BE2C (cell line): ENCODE measurements at regions not wholly inside any gene's neighbourhood (a gene's known extent, or its start where the extent isn't known, plus 50 kb on each side); places are given as distances from the start of the nearest gene placed in this dataset.

ENCODE experiments used
- DNase-seq: peaks from one replicate; pipeline ENCODE4 v3.0.0-alpha.2; 2020
- H3K27me3 ChIP-seq: fragments of 250-450 bp; sonication (Bioruptor Pico); 2 replicates; pipeline ENCODE4 v1.5.1; 2020; ENCODE audit warnings: mild to moderate bottlenecking
- H3K36me3 ChIP-seq: fragments of 250-450 bp; sonication (Bioruptor Pico); 2 replicates; pipeline ENCODE4 v1.5.1; 2020; ENCODE audit warnings: mild to moderate bottlenecking
- H3K4me1 ChIP-seq: fragments of 250-450 bp; sonication (Bioruptor Pico); 2 replicates; pipeline ENCODE4 v1.5.1; 2020
- H3K4me3 ChIP-seq: 2 replicates; pipeline ENCODE4 v1.5.1; 2011; ENCODE audit warnings: low read depth, low read length
- H3K9me3 ChIP-seq: fragments of 250-450 bp; sonication (Bioruptor Pico); 2 replicates; pipeline ENCODE4 v1.5.1; 2020
- TF ChIP-seq, protein P1 (sequence below): IDR thresholded peaks from 2 replicates; pipeline ENCODE4 v1.5.1; 2012; ENCODE audit warnings: mild to moderate bottlenecking, low read depth, low read length

DNA sequence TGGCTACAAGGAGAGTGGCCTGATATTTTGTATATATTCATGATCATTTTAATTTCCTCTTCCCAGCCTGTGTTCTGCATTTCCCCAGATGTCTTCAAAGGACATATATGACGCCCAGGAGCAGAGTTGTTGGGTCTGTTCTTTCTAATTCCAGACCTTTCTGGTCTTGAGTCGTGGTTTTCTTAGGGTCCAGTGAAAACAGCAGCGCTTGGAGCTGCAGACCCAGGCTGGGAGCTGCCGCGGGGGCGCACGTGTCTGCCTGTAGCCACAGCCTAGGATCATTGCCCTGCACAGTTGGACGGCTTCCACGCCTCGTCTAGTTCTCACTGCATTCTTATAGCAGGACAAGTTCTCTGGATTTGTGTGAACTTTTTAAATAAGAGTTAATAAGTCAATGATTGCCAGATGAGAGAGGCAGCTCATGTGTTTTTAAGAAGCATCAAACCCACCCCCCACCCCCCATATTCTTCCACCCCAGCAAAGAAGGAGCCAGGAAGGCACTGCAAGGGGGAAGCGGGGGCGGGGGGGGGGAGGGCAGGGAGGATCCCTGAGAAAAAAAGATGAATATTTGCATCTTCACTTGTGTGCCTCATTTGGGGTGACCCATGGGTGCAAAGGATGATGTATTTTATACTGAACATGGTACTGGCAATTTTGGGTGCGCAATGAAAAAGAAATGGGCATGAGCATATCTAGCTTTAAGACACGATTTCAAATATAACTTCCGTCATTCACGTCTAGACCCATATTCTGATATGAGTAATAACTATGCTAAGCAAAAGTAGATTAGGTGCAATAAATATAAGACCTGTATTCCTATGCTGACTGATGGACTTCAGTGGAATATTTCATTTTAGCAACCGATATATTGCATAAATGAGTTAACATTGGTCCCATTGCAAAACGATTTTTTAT lies 160.0 kb downstream of the TBXT start:
- H3K27me3 ChIP-seq: peaks cover 8% of the 10 kb centered on the region; the same call in 1 of the 2 replicates

GRCh38 chr6:166006900-166007301 lies 160.8 kb downstream of the TBXT start:
- Histone ChIP-seq H3K4me3 (peak overlapping the region; percentile 68), H3K9me3 (no peaks in the 10 kb centered on the region), H3K27me3 (peaks cover 8% of the 10 kb centered on the region; the same call in 1 of the 2 replicates), H3K36me3 (no peaks in the 10 kb centered on the region), H3K4me1 (peaks cover 7% of the 10 kb centered on the region)
- no peak for DNase-seq
- TF ChIP-seq, protein P1, sequence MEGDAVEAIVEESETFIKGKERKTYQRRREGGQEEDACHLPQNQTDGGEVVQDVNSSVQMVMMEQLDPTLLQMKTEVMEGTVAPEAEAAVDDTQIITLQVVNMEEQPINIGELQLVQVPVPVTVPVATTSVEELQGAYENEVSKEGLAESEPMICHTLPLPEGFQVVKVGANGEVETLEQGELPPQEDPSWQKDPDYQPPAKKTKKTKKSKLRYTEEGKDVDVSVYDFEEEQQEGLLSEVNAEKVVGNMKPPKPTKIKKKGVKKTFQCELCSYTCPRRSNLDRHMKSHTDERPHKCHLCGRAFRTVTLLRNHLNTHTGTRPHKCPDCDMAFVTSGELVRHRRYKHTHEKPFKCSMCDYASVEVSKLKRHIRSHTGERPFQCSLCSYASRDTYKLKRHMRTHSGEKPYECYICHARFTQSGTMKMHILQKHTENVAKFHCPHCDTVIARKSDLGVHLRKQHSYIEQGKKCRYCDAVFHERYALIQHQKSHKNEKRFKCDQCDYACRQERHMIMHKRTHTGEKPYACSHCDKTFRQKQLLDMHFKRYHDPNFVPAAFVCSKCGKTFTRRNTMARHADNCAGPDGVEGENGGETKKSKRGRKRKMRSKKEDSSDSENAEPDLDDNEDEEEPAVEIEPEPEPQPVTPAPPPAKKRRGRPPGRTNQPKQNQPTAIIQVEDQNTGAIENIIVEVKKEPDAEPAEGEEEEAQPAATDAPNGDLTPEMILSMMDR: no peak

More for the DNA sequence above, 160.0 kb downstream of the TBXT start:
- no peaks in the 10 kb centered on the region for H3K36me3 ChIP-seq
- TF ChIP-seq, protein P1: no peak
- H3K4me1 ChIP-seq: peaks cover 7% of the 10 kb centered on the region
- H3K9me3 ChIP-seq: no peaks in the 10 kb centered on the region
- peak; percentile 67 for DNase-seq
- peak overlapping the region; percentile 70 for H3K4me3 ChIP-seq

GRCh38 chr6:166005944-166006899 lies 161.4 kb downstream of the TBXT start:
- H3K4me3 ChIP-seq: peak overlapping the region; percentile 68
- peaks cover 7% of the 10 kb centered on the region for H3K4me1 ChIP-seq
- TF ChIP-seq, protein P1: no peak
- no peaks in the 10 kb centered on the region for H3K9me3 ChIP-seq
- H3K27me3 ChIP-seq: peaks cover 8% of the 10 kb centered on the region; the same call in 1 of the 2 replicates
- H3K36me3 ChIP-seq: no peaks in the 10 kb centered on the region
- DNase-seq: peak; percentile 70

GRCh38 chr6:166005401-166005943 lies 162.2 kb downstream of the TBXT start:
- H3K4me3 ChIP-seq: peak overlapping the region; percentile 68
- peaks cover 8% of the 10 kb centered on the region; the same call in 1 of the 2 replicates for H3K27me3 ChIP-seq
- peaks cover 7% of the 10 kb centered on the region for H3K4me1 ChIP-seq
- no peak for DNase-seq
- TF ChIP-seq, protein P1: no peak
- no peaks in the 10 kb centered on the region for H3K9me3 ChIP-seq
- no peaks in the 10 kb centered on the region for H3K36me3 ChIP-seq

GRCh38 chr6:166004876-166005275 lies 162.8 kb downstream of the TBXT start:
- Histone ChIP-seq H3K9me3 (no peaks in the 10 kb centered on the region), H3K4me3 (no peak overlapping the region)

More at GRCh38 chr6:166004876-166005275, 162.8 kb downstream of the TBXT start:
- Histone ChIP-seq H3K4me1 (peaks cover 7% of the 10 kb centered on the region), H3K36me3 (no peaks in the 10 kb centered on the region), H3K27me3 (peaks cover 8% of the 10 kb centered on the region; the same call in 1 of the 2 replicates)
- TF ChIP-seq, protein P1: no peak
- no peak for DNase-seq
